ENCODE measurements at regions not wholly inside any gene's neighbourhood (a gene's known extent, or its start where the extent isn't known, plus 50 kb on each side); places are given as distances from the start of the nearest gene placed in this dataset.
"Not testable (repeated sequence)": the region's sequence is repeated elsewhere in the genome, so short reads cannot be mapped to it uniquely, and the experiment has no call there.

GRCh38 chr7:35918217-35918616, 117.4 kb downstream of the SEPTIN7 start:
- not testable (repeated sequence) for H3K4me3 ChIP-seq, H3K27ac ChIP-seq, H3K27me3 ChIP-seq, H3K9me3 ChIP-seq, H3K4me1 ChIP-seq, DNase-seq, H3K36me3 ChIP-seq

- H3K27me3 ChIP-seq, H3K9me3 ChIP-seq, DNase-seq, H3K4me1 ChIP-seq, H3K4me3 ChIP-seq, H3K36me3 ChIP-seq, H3K27ac ChIP-seq: not testable (repeated sequence)
Observed at GRCh38 chr7:35919607-35920006, 118.8 kb downstream of the SEPTIN7 start.

GRCh38 chr7:35921338-35921737, 120.5 kb downstream of the SEPTIN7 start:
- H3K4me3 ChIP-seq, H3K4me1 ChIP-seq, DNase-seq, H3K36me3 ChIP-seq, H3K27me3 ChIP-seq, H3K27ac ChIP-seq, H3K9me3 ChIP-seq: not testable (repeated sequence)

- not testable (repeated sequence) for H3K27me3 ChIP-seq, H3K4me1 ChIP-seq, H3K27ac ChIP-seq, H3K9me3 ChIP-seq, H3K36me3 ChIP-seq, H3K4me3 ChIP-seq, DNase-seq
Observed at GRCh38 chr7:35924668-35925067, 123.8 kb downstream of the SEPTIN7 start.

- DNase-seq, H3K27me3 ChIP-seq, H3K4me3 ChIP-seq, H3K9me3 ChIP-seq, H3K27ac ChIP-seq, H3K4me1 ChIP-seq, H3K36me3 ChIP-seq: not testable (repeated sequence)
Observed at GRCh38 chr7:35926966-35927365, 126.1 kb downstream of the SEPTIN7 start.

- not testable (repeated sequence) for H3K27me3 ChIP-seq
Observed at GRCh38 chr7:35931134-35931533, 130.3 kb downstream of the SEPTIN7 start.

GRCh38 chr7:35931551-35931950, 130.7 kb downstream of the SEPTIN7 start:
- H3K36me3 ChIP-seq, H3K4me3 ChIP-seq, H3K4me1 ChIP-seq, H3K27me3 ChIP-seq, H3K27ac ChIP-seq, H3K9me3 ChIP-seq, DNase-seq: not testable (repeated sequence)

More at GRCh38 chr7:35931134-35931533, 130.3 kb downstream of the SEPTIN7 start:
- not testable (repeated sequence) for DNase-seq, H3K36me3 ChIP-seq, H3K9me3 ChIP-seq, H3K4me3 ChIP-seq, H3K4me1 ChIP-seq, H3K27ac ChIP-seq

- H3K27me3 ChIP-seq, H3K4me1 ChIP-seq, H3K9me3 ChIP-seq, DNase-seq, H3K36me3 ChIP-seq, H3K4me3 ChIP-seq, H3K27ac ChIP-seq: not testable (repeated sequence)
Observed at GRCh38 chr7:35940695-35941094, 139.8 kb downstream of the SEPTIN7 start.

GRCh38 chr7:35945621-35946020, 144.8 kb downstream of the SEPTIN7 start:
- not testable (repeated sequence) for H3K4me3 ChIP-seq, H3K27ac ChIP-seq, H3K4me1 ChIP-seq, DNase-seq, H3K36me3 ChIP-seq, H3K9me3 ChIP-seq, H3K27me3 ChIP-seq

- H3K27ac ChIP-seq, DNase-seq, H3K36me3 ChIP-seq, H3K4me1 ChIP-seq, H3K27me3 ChIP-seq, H3K4me3 ChIP-seq, H3K9me3 ChIP-seq: not testable (repeated sequence)
Observed at GRCh38 chr7:35955735-35956134, 154.9 kb downstream of the SEPTIN7 start.

GRCh38 chr7:35956988-35957387, 156.1 kb downstream of the SEPTIN7 start:
- not testable (repeated sequence) for H3K9me3 ChIP-seq, H3K4me3 ChIP-seq, H3K27ac ChIP-seq, H3K36me3 ChIP-seq, DNase-seq, H3K27me3 ChIP-seq, H3K4me1 ChIP-seq

GRCh38 chr7:35961260-35961659, 160.4 kb downstream of the SEPTIN7 start:
- H3K4me1 ChIP-seq, H3K9me3 ChIP-seq, H3K27me3 ChIP-seq, H3K4me3 ChIP-seq, DNase-seq, H3K36me3 ChIP-seq, H3K27ac ChIP-seq: not testable (repeated sequence)

- not testable (repeated sequence) for H3K27me3 ChIP-seq, H3K27ac ChIP-seq, H3K9me3 ChIP-seq
Observed at GRCh38 chr7:35962607-35963006, 161.8 kb downstream of the SEPTIN7 start.

More at GRCh38 chr7:35962607-35963006, 161.8 kb downstream of the SEPTIN7 start:
- H3K36me3 ChIP-seq, DNase-seq, H3K4me3 ChIP-seq, H3K4me1 ChIP-seq: not testable (repeated sequence)

All from Peyer's patch (tissue), 4 donors.